Astrocyte of the spinal cord (primary cell): ENCODE measurements at regions not wholly inside any gene's neighbourhood (a gene's known extent, or its start where the extent isn't known, plus 50 kb on each side); places are given as distances from the start of the nearest gene placed in this dataset.
A peak's percentile ranks its signal among the peaks of the same experiment; 100 is the strongest.

Source experiments
- DNase-seq: peaks from one replicate; pipeline ENCODE4 v3.0.0; 2011; ENCODE audit warnings: low read depth, low spot score
- H3K4me3 ChIP-seq: 2 replicates; pipeline ENCODE4 v1.5.1; 2011; ENCODE audit warnings: low read depth, mild to moderate bottlenecking, low read length, moderate library complexity
- in situ Hi-C: cut with HindIII; loops from 2 replicates; pipeline ENCODE4 v1.10.0; 2017; ENCODE audit warnings: low sequenced_read_pairs
- TF ChIP-seq, protein P1 (sequence below): IDR thresholded peaks from 2 replicates; pipeline ENCODE4 v1.5.1; 2012; ENCODE audit warnings: low read depth, mild to moderate bottlenecking, low read length, inconsistent platforms

DNA sequence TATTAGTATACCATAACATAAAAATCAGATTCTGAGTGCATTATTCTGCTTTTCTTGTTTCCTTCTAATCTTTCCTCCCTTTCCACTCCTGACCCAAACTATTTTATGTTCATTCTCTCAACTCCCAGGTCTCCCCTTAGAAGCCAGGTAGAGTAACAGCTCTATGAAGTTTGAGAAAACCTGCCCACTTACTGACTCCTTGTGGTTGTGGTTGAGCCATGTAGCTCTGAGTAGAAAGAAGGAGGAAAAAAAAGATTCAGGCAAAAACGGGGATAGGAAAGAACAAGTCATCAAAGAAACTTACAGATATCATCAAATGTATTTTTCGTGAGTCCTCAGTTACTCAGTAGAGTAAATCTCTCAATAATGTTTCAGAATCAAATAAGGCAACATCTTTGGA is 216.7 kb downstream of the PMP22 start:
- DNase-seq = no peak
- in situ Hi-C loops = no loop called here
- TF ChIP-seq, protein P1, sequence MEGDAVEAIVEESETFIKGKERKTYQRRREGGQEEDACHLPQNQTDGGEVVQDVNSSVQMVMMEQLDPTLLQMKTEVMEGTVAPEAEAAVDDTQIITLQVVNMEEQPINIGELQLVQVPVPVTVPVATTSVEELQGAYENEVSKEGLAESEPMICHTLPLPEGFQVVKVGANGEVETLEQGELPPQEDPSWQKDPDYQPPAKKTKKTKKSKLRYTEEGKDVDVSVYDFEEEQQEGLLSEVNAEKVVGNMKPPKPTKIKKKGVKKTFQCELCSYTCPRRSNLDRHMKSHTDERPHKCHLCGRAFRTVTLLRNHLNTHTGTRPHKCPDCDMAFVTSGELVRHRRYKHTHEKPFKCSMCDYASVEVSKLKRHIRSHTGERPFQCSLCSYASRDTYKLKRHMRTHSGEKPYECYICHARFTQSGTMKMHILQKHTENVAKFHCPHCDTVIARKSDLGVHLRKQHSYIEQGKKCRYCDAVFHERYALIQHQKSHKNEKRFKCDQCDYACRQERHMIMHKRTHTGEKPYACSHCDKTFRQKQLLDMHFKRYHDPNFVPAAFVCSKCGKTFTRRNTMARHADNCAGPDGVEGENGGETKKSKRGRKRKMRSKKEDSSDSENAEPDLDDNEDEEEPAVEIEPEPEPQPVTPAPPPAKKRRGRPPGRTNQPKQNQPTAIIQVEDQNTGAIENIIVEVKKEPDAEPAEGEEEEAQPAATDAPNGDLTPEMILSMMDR = peak; percentile 14
- H3K4me3 ChIP-seq = no peak overlapping the region

DNA sequence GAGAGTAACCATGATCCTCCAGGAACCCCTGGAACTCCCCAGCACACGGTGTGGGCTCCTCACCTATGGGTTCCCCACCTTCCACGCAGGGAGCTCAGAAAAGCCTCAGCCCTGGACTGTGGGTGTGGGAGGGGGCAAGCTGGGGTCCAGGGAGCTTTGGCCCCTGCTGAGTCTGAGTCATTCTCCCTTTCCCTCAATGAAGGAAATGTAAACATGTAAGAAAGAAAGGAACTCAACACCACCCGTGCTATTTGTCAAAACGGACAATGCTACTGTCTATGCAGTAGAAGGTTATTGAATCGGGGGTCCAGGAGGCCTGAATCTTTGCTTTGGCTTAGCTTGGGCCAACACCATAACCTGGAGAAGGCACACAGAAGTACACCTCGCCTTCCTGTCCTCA is 222.8 kb downstream of the PMP22 start:
- in situ Hi-C loops = no loop called here
- H3K4me3 ChIP-seq = no peak overlapping the region
- TF ChIP-seq, protein P1 = no peak
- DNase-seq = peak; percentile 3

DNA sequence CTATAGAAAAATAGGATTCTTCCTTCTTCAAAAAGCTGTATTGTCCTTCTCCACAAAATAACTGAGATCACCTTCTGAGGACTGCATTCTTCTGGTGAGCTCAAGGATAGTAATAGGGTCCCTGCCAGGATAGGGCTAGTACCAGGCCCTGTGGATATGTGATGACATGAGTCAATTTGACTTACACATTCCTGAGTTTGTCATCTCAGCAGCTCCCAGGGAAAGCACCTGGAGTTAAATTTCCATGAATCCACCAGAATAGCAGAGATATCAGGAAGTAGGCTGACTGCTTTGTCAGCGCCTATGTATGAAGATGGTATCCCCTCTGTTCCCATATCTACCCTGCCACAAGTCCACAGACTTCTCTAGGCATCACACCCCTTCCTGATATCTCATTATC is 225.8 kb downstream of the PMP22 start:
- no peak for DNase-seq
- no peak overlapping the region for H3K4me3 ChIP-seq
- in situ Hi-C loops = no loop called here
- TF ChIP-seq, protein P1 = no peak

DNA sequence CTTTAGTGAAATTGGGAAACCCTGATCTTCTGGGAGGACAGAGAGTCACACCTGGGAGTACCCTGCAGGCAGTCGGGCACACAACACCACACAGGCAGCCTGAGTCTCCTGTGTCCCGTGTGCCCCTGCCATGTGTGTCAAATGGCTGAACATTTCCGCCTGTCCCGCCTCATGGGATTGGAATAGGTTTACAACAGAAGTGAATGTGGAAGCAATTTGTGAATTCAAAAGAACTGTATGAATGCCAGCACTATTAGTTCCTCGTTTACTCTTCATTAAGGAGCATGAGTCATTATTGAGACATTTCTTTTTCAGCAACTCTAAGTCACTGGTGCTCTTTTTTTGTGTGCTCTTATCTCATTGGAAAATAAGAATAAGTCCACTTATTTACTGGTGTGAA is 226.5 kb downstream of the PMP22 start:
- TF ChIP-seq, protein P1 = no peak
- in situ Hi-C loops = no loop called here
- peak; percentile 7 for DNase-seq
- no peak overlapping the region for H3K4me3 ChIP-seq

DNA sequence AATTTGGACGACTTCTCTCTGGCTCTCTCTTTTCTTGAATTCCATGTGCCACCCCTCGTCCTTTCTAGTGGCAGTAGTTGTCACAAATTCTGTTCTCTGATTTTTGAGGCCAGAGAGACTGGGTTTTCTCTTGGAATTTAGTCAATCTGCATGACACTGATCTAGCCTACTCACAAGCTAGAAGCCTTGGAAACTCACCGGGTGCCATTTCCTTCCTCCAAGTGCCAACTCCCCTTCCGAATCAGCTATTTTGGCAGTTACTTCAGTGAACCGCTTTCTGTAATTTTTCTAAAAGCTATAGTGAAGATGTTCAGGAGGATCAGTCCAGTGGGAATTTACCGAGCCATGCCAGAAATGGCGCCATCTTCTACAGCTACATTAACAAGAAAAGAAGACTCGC is 228.9 kb downstream of the PMP22 start:
- DNase-seq = no peak
- TF ChIP-seq, protein P1 = no peak
- in situ Hi-C loops = no loop called here
- no peak overlapping the region for H3K4me3 ChIP-seq

DNA sequence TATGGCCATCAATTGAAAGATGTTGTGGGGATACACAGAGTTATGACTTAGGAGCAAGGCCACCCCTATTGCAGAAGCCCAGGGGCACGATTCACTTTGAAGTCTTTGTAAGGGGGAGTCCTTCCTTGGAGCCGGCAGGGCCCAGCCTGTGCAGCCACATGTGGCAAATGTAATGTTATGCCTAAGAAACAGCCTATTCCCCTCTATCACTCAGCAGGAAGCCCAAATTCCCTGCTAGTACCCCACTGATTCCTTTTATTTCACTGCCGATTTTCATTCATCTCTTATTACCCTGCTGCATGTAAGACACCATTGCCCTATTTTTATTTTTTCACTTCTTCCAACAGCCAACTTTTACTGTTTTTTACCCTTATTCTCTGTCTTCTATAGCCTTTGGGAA is 233.2 kb downstream of the PMP22 start:
- DNase-seq = no peak
- H3K4me3 ChIP-seq = no peak overlapping the region
- in situ Hi-C loops = no loop called here
- TF ChIP-seq, protein P1 = no peak

DNA sequence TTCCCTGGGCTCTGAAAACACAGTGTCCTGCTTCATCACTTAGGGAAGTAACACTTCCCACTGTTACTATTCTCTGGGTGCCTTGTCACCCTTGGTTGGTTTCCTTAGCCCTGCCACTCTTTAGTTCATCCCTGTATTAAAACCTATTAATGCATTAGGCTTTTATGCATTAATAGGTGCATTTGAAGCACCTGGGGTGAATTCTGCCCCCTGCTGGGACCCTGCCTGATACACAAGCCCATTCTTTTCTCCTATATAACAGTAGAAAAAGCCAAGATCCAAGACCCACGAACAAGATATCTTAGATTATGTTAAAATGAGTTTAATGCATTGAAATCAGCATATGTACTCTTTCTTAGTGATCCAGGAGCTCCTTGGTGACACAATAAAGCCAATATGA is 235.7 kb downstream of the PMP22 start:
- in situ Hi-C loops = no loop called here
- TF ChIP-seq, protein P1 = no peak
- H3K4me3 ChIP-seq = no peak overlapping the region
- DNase-seq = no peak
